ENCODE measurements at regions not wholly inside any gene's neighbourhood (a gene's known extent, or its start where the extent isn't known, plus 50 kb on each side); places are given as distances from the start of the nearest gene placed in this dataset.

GRCh38 chr2:23053601-23054000 lies 331.4 kb upstream of the KLHL29 start:
- TF ChIP-seq BHLHE40 (IDR thresholded peaks at IDR 0.05; ENCODE audit: borderline replicate concordance), result no peak
- TF ChIP-seq ZNF384 (IDR thresholded peaks at IDR 0.05), result no peak
- TF ChIP-seq SUZ12 (IDR thresholded peaks at IDR 0.05), result no peak
